OCI-M2 (cell line): ENCODE measurements at regions not wholly inside any gene's neighbourhood (a gene's known extent, or its start where the extent isn't known, plus 50 kb on each side); places are given as distances from the start of the nearest gene placed in this dataset.

Experiments
- DNase-seq: peaks from one replicate; lab custom pipeline; 2025; ENCODE audit not compliant: unreplicated experiment; lab: John Stamatoyannopoulos, UW

DNA sequence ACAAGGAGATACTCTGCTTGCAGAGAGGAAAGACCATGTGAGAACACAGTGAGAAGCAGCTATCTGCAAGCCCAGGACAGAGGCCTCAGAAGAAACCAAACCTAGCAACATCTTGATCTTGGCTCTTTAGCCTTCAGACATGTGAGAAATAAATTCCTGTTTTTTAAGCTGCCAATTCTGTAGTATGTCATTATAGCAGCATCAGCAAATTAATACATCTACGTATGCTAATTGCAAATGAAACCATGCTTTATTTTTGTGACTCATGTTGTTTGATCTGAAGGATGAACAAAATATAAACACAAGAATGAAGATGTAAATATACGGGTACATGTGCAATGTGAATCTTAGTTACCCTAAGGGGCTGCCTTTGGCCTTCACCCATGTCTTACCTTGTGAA is 714.4 kb upstream of the ARPP21 start:
- DNase-seq = no peak

DNA sequence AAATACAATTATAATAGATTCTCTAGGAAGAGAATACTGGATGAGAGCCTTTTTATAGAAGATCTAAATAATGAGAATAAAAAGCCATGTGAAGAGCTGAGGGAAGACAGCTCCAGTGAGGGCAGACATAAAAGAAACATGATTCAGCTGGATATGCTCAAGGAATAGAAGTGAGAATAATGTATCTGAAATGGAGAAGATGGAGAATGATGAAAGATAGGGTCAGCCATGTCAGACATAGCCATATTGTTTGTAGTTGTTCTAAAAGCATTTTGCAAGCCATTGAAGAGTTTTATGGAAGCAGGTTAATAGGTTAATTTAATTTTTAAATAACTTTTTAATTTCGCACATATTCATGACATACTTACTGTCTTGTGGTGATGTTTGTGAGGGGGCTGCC is 713.5 kb upstream of the ARPP21 start:
- DNase-seq = no peak

DNA sequence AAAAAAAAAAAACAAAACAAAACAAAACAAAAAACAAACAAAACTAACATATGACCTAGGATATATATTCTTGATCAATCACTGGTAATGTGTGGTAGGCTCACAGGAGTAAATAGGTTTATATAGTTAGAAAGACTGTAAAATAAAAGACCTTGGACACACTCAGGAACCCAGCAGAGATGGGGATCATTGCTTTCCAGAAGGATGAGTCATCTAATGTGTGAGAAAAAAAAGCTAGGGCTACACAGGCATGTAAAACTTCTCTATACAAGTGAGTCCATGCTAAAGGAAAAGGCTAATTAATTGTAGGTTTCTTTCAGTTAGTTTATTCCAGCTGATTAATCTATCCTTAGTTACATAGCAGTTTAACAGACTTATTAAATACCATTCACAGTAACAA is 710.3 kb upstream of the ARPP21 start:
- DNase-seq = no peak

DNA sequence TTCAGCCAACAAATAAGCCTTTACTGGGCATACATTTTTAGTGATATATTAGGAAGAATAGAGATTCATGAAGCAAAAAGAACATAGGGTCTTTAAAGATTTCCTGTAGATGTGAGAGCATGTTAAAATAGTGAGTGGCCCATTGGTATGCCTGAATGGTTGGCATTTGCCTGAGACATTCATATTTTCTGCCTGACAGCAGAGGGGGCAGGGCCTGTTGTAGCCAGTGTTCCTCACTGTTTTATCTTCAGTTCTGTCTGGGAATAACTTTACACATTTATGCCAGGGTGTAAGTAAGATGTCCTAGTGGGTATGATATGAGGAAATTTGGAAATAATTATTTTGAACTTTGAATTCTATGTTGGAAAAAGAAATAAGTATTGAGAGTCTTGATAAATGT is 704.7 kb upstream of the ARPP21 start:
- DNase-seq = no peak

DNA sequence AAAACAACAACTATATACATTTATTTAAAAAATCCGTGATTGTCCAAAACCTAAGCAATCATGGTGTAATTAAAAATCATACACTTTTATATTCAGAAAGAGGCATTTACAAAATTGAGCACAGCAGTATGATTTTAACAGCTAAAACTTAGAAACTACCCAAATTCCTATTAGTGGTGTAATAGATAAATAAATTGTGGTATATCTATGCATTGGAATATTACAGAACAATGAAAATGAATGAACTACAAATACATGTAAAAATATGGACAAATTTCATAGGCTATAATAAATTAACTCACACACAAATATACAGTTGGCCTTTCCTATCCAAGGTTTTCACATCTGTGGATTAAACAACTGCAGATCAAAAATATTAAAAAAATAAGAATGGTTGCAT is 700.5 kb upstream of the ARPP21 start:
- DNase-seq = no peak

DNA sequence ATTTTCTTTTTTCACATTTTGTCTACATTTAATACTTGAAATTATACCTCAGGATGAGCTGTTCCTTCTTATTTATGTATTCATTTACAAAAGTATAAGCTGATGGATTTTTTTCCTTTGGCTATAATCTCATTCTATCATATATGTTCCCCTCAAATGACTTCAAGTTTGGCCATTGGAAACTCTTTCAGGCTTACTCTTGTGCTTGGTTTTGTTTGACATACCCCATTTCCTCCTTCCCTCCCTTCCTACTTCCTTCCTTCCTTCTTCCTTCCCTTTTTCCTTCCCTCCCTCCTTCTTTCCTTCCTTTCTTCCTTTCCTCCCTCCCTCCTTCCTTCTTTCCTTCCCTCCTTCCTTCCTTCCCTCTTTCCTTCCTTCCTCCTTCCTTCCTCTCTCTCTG is 697.1 kb upstream of the ARPP21 start:
- no peak for DNase-seq

DNA sequence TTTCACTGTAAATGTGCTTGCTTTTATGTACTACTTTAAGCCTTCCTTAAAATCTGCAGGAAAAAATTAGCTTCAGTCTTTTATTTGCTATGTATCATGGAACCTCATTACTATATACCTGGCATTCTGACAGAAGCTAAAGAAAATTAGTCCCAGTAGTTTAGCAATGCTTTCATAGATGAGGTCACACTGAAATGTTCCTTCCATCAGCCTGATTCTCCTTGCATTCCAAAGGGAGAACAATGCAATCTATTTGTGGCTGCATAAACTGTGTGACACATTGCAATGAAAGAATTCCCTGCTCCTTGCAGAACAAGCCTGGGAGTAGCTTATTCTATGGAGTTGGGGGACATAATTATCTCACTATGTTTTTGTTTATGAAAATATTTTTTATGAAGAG is 691.5 kb upstream of the ARPP21 start:
- no peak for DNase-seq

DNA sequence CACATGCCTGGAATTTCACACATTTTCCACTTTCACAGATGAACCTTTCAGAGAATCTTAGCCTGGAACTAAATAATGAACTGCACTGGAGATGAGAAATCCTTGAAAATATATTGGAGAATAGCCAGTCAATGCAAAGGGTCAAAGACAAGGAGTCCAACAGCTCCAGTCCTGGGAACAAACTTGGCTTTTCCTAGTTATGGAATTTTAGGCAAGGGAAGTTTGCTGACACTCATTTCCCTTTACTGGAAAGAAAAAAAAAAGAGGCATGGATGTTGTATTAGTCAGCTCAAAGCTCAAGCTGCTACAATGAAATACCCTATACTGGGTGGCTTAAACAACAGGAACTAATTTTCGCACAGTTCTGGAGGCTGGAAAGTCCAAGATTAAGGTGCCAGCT is 690.8 kb upstream of the ARPP21 start:
- DNase-seq = no peak

DNA sequence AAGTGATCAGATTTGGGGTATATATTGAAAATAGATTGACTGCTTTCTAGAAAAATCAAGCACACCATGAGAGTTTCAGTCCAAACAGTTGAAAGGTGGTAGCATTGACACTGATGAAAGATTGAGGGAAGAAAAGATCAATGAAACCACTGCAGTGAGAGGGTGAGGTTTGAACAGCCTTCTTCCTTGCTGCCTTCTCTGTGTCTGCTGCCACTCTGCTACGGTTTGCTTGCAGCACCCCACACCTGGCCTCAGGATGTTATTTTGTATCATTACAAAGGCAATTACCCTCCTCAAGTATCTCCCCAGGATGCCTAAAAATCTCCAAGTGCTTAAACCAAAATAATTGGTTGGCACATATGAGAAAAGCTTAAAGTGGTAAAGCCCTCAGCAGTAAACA is 683.6 kb upstream of the ARPP21 start:
- no peak for DNase-seq

DNA sequence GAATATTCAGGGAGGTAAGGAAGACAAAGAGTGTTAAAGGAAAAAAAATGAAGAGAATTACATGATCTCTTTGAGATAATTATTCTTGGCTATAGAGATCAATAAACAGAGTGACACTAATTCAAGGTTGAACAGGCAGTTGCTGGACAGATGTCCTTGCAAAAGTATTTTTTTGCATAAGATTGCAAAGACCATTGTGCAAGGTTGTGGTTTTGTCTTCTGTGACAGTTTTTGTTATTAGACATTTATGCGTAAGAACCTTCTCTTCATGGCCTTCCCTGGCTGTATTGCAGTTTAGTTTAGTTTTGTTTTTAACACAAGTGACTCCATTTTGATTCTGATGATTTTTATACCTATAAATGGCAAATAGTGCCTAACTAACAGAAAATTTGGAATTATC is 682.8 kb upstream of the ARPP21 start:
- DNase-seq = no peak

DNA sequence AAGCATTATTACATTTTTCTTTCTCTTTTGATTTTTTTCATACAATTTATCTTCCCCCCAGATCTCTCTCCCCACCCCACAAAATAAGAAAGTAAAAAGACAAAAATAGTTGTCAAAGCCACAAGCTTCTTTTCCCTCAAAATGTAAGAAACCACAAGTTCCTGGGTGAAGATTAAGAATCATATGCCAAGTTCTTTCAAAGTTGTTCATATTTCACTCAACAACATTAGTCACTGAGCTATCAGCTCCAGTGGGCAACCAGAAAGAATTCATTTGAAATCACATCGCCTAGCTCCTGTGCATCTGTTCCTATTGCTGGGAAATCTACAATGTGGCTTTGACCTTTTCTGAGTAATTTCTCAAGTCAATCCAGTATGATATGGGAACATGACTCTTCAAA is 681.6 kb upstream of the ARPP21 start:
- DNase-seq = no peak

DNA sequence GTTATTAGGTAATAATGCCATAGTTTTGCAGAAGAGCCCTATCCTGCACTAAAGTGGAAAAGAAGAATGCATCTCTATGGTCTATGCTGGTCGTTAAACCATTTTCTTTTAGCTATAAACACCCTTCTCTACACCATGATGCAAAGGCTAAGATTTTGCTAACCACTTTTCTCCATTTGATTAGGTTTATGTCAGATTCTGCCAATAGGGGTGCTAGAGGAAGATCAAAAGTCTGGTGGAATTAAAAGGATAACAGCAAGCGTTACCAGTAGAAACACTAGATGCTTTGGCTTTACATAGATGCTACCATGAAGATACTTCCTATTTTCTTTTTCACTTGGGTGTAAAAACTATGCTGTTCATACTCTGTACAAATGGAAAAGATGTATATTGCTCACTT is 669.8 kb upstream of the ARPP21 start:
- DNase-seq = no peak

DNA sequence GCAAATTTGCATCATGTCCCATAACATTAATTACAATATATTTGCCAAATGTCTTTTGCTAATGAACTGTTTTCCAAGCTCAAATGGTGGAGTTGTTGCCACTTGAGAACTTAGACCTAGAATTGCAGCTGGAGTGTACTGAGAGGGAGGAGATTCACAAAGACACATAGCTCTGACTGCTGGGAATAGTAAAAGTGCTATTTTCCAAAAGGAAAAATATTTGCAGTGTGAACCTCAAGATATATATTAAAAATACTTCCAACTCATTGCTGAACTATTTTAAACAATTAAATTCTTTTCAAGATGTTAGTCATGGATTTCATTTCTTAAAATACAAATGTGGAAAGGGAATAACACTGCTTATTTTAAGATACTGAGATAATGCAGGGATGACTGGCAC is 666.8 kb upstream of the ARPP21 start:
- no peak for DNase-seq

DNA sequence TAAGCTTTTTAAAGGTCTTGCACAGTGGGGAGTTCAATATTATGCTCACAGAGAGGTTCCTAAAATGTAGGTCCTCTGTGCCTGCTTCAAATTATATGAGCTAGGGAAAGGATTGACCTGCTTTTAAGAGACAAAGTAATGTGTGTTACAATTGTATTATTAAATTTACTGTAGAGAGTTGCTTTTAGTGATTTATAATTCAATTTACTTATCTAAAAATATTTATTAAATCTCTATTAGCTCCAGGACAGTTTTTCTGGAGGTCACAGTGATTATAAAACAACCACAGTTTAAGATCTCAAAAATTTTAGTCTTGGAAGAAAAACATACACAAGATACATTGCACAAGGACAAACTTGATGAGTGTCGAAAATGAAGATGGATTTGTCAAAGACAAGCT is 665.7 kb upstream of the ARPP21 start:
- DNase-seq = no peak

DNA sequence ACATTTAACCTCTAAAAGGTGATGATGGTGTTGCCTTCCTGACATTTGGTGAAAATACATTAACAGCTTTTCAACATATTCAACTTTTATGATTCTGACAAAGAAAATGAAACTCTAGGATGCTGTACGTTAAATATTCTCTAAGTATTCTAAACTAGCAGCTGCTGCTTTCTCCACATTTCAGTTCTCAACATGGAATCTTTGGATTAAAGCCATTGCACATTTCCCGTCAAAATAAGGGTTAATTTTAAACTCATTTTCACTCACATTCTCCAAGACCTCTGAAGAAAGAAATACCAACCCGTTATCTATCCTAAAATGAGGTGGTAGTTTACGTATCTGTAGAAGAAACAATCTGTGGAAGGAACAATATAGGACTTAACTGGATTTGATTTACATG is 655.7 kb upstream of the ARPP21 start:
- no peak for DNase-seq

DNA sequence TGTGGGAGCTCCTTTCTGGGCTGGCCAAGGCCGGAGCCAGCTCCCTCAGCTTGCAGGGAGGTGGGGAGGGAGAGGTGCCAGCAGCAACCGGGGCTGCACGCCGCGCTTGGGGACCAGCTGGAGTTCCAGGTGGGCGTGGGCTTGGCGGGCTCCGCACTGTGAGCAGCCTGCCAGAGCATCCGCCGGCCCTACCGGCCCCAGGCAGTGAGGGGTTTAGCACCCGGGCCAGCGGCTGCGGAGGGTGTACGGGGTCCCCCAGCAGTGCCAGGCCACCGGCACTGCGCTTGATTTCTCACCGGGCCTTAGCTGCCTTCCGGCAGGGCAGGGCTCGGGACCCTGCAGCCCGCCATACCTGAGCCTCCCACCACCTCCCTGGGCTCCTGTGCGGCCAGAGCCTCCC is 651.0 kb upstream of the ARPP21 start:
- DNase-seq = no peak

DNA sequence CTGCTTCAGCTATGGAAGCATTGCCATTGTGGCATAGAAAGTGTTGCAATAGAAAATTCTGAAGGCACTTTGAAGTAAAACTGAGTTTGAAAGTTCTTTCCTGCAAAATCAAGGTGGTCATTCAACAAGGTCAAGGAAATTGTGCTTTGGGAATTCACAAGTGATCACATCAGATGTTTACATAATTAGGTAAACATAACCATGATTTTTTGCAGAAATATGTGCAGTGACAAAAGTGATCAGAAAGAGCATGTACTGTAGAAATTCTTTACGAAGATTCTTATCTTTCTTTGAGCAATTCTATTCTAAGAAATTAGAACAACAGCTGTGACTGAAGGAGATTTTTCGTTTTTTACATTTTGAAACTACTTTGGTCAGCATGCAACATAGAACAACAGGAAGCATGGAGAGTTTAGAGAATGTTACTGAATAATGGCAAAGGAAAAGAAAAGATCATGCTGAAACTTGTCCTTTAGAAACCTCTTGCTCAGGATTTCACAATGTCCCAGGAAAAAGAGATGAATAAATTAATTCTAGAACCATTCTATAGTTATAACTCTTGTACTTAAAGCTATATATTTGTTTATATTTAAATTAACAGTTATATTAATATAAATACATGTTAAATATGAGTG is 643.4 kb upstream of the ARPP21 start:
- no peak for DNase-seq

DNA sequence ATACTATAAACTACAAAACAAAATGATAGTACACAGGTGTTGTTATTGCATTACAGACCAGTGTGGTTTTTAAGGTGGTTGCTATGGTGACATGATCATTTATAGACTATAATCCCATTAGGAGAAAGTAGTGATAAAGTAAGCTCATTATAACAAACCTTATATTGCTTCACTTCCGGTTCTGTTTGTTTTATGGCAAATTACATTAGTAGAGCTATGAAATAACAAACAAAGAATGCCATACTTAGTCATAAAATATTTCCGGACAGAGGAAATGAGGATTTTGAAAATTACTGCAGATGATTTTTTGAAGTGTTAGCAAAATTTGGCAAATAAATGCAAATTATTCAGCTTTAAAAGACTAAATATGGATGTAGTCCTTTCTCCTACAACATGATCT is 640.4 kb upstream of the ARPP21 start:
- no peak for DNase-seq

DNA sequence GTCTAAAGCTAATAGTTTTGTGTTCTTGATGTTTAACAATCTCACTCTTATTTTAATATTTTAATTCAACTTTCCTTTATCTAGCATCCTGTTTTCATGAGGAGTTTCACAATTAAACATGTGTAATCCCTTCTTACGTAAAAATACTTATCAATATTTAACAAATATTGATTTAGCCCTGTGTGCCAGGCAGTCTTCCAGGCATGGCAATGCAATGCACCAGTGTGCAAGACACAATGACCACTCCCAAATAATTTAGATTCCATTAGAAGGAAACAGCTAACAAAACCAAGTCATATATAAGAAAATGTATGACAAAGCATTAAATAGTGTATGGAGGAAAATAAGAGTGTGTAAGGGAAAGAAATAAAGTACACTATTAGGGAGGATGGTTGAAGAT is 627.1 kb upstream of the ARPP21 start:
- DNase-seq = no peak

DNA sequence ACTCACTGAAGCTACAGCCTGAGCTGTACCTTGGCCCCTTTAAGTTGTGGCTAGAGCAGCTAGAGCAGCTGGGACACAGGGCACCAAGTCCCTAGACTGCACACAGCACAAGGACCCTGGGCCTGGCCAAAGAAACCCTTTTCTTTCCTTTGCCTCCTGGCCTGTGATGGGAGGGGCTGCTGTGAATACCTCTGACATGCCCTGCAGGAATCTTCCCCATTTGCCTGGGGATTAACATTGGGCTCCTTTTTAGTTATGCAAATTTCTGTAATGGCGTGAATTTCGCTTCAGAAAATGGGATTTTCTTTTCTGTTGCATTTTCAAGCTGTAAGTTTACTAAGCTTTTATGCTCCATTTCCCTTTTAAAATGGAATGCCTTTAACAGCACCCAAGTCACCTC is 611.2 kb upstream of the ARPP21 start:
- DNase-seq = no peak

DNA sequence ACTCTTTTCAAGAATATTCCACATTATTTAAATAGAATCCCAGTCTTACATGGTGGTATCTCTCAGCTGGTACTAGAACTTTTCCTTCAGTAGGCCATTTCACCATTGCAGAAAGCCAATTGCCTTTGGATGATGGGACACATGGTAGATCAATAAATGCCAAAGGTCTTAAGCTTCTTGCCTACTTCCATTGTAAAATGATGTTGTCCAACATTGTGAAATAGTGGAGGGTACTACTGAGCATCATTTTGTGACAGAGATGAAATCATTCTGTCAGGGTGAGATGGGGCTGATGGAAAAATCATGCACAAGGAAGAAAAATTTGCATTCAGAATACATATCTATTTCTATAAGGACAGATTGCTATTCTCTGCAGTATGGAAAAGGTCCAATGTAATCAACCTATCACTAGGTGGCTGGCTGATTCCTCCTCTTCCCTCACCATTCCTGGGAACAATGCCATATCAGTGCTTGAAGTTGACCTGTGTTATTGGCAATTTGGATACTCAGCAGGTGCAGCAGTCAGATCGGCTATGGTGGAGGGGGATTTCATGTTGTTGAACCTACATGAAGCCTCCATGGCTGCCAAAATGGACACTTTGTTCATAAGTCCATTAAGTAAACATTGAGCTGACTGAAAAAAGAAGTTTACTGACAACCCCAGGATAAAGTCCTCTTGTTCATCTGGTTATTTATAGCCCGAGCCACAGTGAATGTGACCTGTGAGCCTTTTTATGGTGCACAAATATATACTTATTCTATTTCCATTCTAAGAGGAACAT is 596.9 kb upstream of the ARPP21 start:
- no peak for DNase-seq

DNA sequence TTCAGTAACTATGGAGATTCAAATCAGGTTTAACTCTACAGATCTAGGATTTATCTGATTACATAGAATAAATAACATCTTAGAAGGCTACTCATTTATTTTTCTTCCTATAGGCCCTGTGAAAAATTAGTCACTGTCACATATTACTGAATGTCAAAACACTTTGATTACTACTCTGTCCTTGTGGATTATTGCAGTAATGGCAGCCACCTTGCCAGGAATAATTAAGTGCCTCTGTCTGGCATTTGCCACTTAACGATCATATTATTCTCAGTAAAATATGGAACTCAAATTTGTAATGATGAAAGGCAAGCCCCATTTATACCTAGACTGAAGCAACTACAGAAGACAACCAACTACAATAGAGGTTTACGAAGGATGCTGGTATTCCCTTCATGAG is 596.3 kb upstream of the ARPP21 start:
- DNase-seq = no peak

DNA sequence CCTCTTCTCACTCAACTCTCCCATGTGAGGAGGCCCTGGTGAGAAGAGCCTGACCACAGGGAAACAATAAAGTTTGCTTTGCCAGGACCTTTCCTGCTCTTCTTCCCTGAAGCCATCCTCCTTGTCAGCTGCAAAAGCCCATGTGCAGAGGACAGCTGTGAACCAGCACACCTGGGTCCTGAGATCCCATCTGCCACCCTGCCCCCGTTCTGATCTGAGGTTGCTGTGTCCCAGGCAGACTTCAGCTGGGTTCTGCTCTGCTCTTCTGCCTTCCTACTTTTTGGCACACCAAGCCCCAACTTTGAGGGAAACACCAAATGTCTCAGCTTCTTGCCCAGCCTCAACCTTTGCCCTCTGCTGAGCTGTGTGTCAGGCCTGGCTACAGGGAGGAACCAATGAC is 595.1 kb upstream of the ARPP21 start:
- DNase-seq = no peak
